MM.1S (cell line): ENCODE measurements at regions not wholly inside any gene's neighbourhood (a gene's known extent, or its start where the extent isn't known, plus 50 kb on each side); places are given as distances from the start of the nearest gene placed in this dataset.

ENCODE experiments used
- DNase-seq: peaks from one replicate; pipeline ENCODE4 v3.0.0-alpha.2; 2015
- H2AFZ ChIP-seq: fragments of 300-600 bp; sonication (generic); 2 replicates; pipeline ENCODE4 v1.6.0; 2016; ENCODE audit warnings: antibody characterized with exemption, low read length
- H3F3A ChIP-seq: fragments of 300-600 bp; sonication (generic); 2 replicates; pipeline ENCODE4 v1.6.1; 2016; ENCODE audit warnings: mild to moderate bottlenecking, antibody characterized with exemption, low read length, moderate library complexity, mixed read lengths; ENCODE audit not compliant: insufficient read depth
- H3K27ac ChIP-seq: fragments of 300-600 bp; sonication (generic); 2 replicates; pipeline ENCODE4 v1.5.1; 2016; ENCODE audit warnings: mild to moderate bottlenecking, low read length
- H3K27me3 ChIP-seq: fragments of 300-600 bp; sonication (generic); replicated peaks from 2 replicates; pipeline ENCODE4 v1.6.0; 2016; ENCODE audit warnings: low read length; ENCODE audit not compliant: insufficient read depth
- H3K36me3 ChIP-seq: fragments of 300-600 bp; sonication (generic); replicated peaks from 2 replicates; pipeline ENCODE4 v1.6.1; 2016; ENCODE audit warnings: mild to moderate bottlenecking, low read length, mixed read lengths; ENCODE audit not compliant: insufficient read depth
- H3K4me1 ChIP-seq: fragments of 300-600 bp; sonication (generic); 2 replicates; pipeline ENCODE4 v1.6.1; 2016; ENCODE audit warnings: low read length, mixed read lengths
- H3K4me2 ChIP-seq: fragments of 300-600 bp; sonication (generic); 2 replicates; pipeline ENCODE4 v1.6.0; 2016; ENCODE audit warnings: low read depth, low read length
- H3K4me3 ChIP-seq: fragments of 300-600 bp; sonication (generic); 2 replicates; pipeline ENCODE4 v1.5.1; 2016; ENCODE audit warnings: low read length, mixed read lengths
- H3K79me2 ChIP-seq: fragments of 300-600 bp; sonication (generic); 2 replicates; pipeline ENCODE4 v1.6.1; 2016; ENCODE audit warnings: mixed run types, low read length, mixed read lengths
- H3K9ac ChIP-seq: fragments of 300-600 bp; sonication (generic); 2 replicates; pipeline ENCODE4 v1.6.1; 2016; ENCODE audit warnings: low read length, mixed read lengths
- H3K9me2 ChIP-seq: fragments of 300-600 bp; sonication (generic); replicated peaks from 2 replicates; pipeline ENCODE4 v1.6.1; 2016; ENCODE audit warnings: mild to moderate bottlenecking, low read length, mixed read lengths; ENCODE audit not compliant: insufficient read depth
- H3K9me3 ChIP-seq: fragments of 300-600 bp; sonication (generic); replicated peaks from 2 replicates; pipeline ENCODE4 v1.6.1; 2016; ENCODE audit warnings: mild to moderate bottlenecking, low read length, mixed read lengths; ENCODE audit not compliant: insufficient read depth
- H4K20me1 ChIP-seq: fragments of 300-600 bp; sonication (generic); 2 replicates; pipeline ENCODE4 v1.6.1; 2016; ENCODE audit warnings: mild to moderate bottlenecking, low read length, moderate library complexity, mixed read lengths; ENCODE audit not compliant: insufficient read depth
- EZH2 ChIP-seq: fragments of 300-600 bp; sonication (generic); optimal IDR thresholded peaks from 2 replicates; pipeline ENCODE3; 2017; ENCODE audit warnings: low read depth, mild to moderate bottlenecking, antibody characterized with exemption, low read length, mixed read lengths
- EZH2phosphoT487 ChIP-seq: fragments of 300-600 bp; sonication (generic); IDR thresholded peaks from 2 replicates; pipeline ENCODE4 v1.6.1; 2018; ENCODE audit warnings: antibody characterized with exemption, low read length
- TF ChIP-seq, protein P1 (sequence below): fragments of 300-600 bp; sonication (generic); IDR thresholded peaks from 2 replicates; pipeline ENCODE4 v1.5.1; 2016; ENCODE audit warnings: antibody characterized with exemption, low read length, mixed read lengths

GRCh38 chr10:3491571-3491970 is 293.4 kb downstream of the KLF6 start:
- H3K27ac ChIP-seq, result no peak overlapping the region
- no peak overlapping the region for H2AFZ ChIP-seq
- H3K4me3 ChIP-seq, result no peak overlapping the region
- DNase-seq, result no peak
- no peaks in the 10 kb centered on the region for H4K20me1 ChIP-seq
- no peaks in the 10 kb centered on the region for H3K79me2 ChIP-seq
- TF ChIP-seq EZH2phosphoT487 (no peak), EZH2 (no peak)
- TF ChIP-seq, protein P1, sequence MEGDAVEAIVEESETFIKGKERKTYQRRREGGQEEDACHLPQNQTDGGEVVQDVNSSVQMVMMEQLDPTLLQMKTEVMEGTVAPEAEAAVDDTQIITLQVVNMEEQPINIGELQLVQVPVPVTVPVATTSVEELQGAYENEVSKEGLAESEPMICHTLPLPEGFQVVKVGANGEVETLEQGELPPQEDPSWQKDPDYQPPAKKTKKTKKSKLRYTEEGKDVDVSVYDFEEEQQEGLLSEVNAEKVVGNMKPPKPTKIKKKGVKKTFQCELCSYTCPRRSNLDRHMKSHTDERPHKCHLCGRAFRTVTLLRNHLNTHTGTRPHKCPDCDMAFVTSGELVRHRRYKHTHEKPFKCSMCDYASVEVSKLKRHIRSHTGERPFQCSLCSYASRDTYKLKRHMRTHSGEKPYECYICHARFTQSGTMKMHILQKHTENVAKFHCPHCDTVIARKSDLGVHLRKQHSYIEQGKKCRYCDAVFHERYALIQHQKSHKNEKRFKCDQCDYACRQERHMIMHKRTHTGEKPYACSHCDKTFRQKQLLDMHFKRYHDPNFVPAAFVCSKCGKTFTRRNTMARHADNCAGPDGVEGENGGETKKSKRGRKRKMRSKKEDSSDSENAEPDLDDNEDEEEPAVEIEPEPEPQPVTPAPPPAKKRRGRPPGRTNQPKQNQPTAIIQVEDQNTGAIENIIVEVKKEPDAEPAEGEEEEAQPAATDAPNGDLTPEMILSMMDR, result no peak
- H3K4me1 ChIP-seq, result no peaks in the 10 kb centered on the region
- no peaks in the 10 kb centered on the region for H3K36me3 ChIP-seq
- H3K27me3 ChIP-seq, result no peaks in the 10 kb centered on the region
- no peak overlapping the region for H3K9ac ChIP-seq
- H3K9me3 ChIP-seq, result no peaks in the 10 kb centered on the region
- H3K9me2 ChIP-seq, result no peaks in the 10 kb centered on the region
- no peaks in the 10 kb centered on the region for H3F3A ChIP-seq
- H3K4me2 ChIP-seq, result no peak overlapping the region

- Histone ChIP-seq H3K9me3 (no peaks in the 10 kb centered on the region), H3K79me2 (no peaks in the 10 kb centered on the region), H3K36me3 (no peaks in the 10 kb centered on the region), H3F3A (no peaks in the 10 kb centered on the region), H3K4me1 (no peaks in the 10 kb centered on the region), H3K27ac (no peak overlapping the region), H3K4me2 (no peak overlapping the region), H3K27me3 (no peaks in the 10 kb centered on the region), H4K20me1 (no peaks in the 10 kb centered on the region), H3K9me2 (no peaks in the 10 kb centered on the region), H2AFZ (no peak overlapping the region), H3K4me3 (no peak overlapping the region), H3K9ac (no peak overlapping the region)
- no peak for DNase-seq
- TF ChIP-seq EZH2phosphoT487 (no peak), EZH2 (no peak)
- TF ChIP-seq, protein P1, result no peak
Measured at GRCh38 chr10:3487228-3487627, 297.8 kb downstream of the KLF6 start.

- H3K9ac ChIP-seq, result no peak overlapping the region
Measured at GRCh38 chr10:3486346-3487065, 298.5 kb downstream of the KLF6 start.

More at GRCh38 chr10:3486346-3487065, 298.5 kb downstream of the KLF6 start:
- Histone ChIP-seq H4K20me1 (no peaks in the 10 kb centered on the region), H3K9me3 (no peaks in the 10 kb centered on the region), H3K9me2 (no peaks in the 10 kb centered on the region), H3K27me3 (no peaks in the 10 kb centered on the region), H3F3A (no peaks in the 10 kb centered on the region), H3K4me3 (no peak overlapping the region), H3K36me3 (no peaks in the 10 kb centered on the region), H3K79me2 (no peaks in the 10 kb centered on the region), H3K27ac (no peak overlapping the region), H3K4me2 (no peak overlapping the region), H3K4me1 (no peaks in the 10 kb centered on the region), H2AFZ (no peak overlapping the region)
- no peak for DNase-seq
- TF ChIP-seq EZH2phosphoT487 (no peak), EZH2 (no peak)
- TF ChIP-seq, protein P1, result no peak
